Activated T-cell treated with anti-CD3 and anti-CD28 coated beads for 1 hour (primary cell): ENCODE measurements at regions not wholly inside any gene's neighbourhood (a gene's known extent, or its start where the extent isn't known, plus 50 kb on each side); places are given as distances from the start of the nearest gene placed in this dataset.

Source experiments
- DNase-seq: peaks from one replicate; pipeline ENCODE4 v3.0.0-alpha.2; 2020; ENCODE audit warnings: low read depth

DNA sequence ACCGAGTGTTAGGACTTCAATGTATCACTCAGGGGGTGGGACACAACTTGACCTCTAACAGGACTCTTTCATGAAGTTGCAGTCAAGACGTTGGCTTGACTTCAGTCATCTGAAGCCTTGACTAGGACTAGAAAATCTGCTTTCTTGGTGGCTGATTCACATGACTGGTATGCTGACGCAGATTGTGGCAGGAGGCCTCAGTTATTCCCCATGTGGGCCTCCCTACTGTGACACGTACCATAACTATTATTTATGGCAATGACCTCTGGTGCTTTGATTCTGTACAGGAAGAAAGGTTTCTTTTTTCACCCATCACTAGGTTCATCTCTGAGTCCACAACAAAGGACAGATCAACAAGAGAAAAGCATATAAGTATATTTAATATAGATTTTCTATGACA lies 270.4 kb downstream of the NEDD1 start:
- no peak for DNase-seq

DNA sequence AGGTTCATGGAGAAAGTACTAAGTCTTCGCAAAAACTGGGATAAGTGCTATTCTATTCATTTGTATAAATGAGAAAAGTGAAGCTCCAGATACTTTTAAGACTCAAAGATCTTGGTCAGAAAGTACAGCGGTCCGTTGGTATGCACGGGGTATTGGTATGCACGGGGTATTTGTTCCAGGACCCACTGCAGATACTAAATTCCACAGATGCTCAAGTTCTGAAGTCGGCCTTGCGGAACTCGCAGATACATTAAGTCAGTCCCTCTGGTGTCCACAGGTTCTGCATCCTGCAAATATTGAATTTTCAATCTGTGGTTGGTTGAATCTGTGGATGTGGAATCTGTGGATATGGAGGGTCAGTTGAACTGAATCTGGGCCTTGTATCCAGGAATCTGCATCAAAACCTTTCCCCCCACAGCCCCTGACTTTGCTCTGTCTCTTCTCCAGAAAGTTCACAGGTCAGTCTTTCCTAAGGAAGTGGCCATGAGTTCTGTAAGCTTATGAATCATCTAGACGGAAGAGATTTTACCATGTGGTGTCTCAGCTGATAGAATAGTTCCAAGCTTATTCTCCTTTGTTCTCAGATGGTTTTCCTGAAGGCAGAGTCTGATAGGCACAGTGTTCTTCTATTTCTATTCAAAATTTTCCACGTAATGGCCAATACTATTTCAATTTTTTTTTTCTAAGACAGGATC lies 274.7 kb downstream of the NEDD1 start:
- DNase-seq = no peak

DNA sequence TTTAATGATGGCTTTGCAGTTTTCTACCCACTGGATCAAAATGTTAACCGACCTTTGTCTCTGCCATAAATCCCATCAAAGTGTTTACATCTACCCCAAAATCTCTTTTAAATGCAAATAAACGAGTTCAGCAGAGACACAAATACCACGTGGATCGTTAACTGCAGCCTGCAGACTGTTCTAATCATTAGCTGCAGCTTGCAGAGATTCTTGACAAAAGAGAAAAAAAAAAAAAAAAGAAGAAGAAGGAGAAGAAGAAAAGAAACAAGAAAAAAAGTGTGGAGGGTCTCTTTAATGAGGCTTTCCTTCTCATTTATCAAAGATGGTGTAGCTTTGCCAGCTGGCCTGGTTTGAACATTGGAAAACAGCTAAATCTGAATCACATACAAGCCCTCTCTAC lies 275.7 kb downstream of the NEDD1 start:
- DNase-seq = no peak

DNA sequence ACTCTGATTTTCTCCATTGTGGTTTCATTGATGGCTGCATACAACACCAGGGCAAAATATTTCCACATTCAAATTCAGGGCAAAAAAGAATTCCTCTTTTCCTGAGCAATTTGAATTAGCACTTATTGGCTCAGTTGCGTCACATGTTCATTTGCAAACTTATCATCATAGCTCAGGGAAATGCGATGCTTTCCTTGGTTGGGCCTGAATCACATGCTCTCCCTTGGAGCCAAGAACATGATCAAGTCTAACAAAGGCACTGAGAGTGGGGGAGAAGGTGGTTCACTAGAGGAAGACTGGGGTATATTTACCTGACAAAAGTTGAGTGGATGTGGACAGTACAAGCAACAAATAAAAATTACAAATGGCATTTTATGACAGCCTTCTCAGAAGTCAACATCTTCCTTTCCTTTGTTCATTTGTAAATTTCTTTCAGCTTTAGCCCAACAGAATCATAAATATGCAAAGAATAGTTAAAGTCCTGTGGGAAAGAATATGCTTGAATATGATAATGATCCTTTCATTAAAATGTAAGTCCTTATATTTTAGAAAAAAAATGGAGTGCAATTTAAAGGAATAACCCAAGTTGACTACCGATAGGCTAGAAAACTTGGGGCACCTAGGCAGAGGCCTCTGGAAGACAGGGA lies 277.2 kb downstream of the NEDD1 start:
- DNase-seq = no peak

DNA sequence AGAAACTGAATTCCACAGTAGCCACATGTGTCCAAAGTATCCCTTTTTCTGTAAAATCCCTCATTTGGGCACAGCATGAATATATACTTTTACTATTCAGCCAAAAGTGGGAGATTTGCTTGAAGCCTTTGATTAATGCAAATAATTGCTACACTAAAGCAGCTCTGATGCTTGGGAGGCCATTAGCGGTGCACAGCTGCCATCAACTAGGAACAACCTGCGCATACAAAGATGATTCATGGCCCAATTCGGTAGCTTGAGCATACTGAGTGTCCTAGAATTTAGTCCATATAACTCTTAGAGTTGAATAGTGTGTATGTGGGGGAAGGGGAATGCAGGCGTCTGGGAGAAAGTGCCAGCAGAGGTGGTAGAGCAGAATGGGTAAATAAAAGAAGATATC lies 277.0 kb upstream of the RMST start:
- no peak for DNase-seq

DNA sequence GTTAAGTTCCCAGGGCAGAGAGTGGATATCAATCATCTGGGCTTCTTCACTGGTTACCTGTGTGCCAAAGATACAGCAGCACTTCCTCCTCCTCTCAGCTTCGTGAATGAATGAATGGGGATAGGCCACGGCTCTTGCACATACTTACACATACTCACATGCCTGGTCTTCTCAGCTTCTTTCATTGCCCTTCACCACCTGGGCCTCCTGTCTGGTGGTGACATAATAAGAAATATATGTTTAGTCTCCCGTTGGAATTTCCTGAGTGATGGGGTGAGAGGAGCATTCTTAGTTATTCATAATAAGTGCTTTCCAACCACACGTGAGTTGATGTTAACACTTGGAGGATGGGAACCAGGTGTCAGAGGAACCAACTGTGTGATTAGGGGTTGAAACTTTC lies 268.1 kb upstream of the RMST start:
- no peak for DNase-seq

DNA sequence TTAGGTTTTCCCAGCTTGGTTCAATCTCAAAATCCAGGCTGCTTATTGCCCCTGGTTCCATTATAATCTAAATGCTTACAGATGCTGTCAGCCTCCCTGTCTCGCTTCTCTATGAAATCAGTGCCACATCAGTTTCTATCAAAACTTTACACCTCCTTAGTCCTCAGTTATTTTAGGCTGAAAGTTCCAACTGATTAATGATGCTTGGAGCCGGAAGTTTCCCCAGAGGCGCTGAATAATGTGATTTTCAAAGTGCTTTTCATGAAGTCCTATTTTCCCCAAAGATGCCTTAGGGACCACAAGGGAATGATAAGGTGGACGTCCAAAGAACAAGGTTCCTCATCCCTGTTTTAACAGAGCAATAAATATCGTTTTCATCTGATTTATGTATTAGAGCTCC lies 262.4 kb upstream of the RMST start:
- DNase-seq = no peak

DNA sequence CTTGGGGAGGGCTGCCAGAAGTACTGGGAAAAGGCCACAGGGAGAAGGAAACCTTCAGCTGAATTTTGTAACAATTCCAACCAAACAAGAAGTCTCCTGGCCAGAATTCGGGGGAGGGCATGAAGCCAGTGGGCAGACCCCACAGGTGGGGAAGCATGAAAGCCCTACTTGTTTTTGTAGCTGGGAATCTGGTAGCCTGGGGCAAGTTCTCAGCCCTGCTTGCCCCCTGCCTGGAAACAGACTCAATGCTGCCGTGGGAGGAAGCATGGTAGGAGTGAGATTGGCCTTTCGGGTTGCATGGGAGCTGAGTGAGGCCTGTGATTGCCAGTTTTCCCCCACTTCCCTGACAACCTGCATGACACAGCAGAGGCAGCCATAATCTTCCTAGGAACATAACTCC lies 259.2 kb upstream of the RMST start:
- no peak for DNase-seq

DNA sequence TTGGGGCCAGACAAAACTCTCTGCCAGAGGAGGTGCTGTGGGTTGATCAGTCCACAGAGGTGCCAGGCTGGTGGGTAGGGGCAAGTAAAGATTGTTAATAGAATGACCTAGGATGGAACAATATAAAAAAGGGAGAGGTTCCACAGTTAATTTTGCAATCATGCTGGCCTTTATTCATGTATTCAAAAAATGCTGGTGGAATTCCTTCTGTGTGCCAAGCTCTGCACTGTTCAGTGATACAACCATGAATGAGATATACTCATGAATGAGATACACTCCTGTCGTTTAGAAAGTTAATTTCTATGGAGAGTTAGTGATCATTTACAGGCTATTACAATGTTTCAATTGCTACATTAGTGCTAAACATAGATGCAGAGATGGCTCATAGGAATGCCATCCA lies 252.6 kb upstream of the RMST start:
- no peak for DNase-seq

DNA sequence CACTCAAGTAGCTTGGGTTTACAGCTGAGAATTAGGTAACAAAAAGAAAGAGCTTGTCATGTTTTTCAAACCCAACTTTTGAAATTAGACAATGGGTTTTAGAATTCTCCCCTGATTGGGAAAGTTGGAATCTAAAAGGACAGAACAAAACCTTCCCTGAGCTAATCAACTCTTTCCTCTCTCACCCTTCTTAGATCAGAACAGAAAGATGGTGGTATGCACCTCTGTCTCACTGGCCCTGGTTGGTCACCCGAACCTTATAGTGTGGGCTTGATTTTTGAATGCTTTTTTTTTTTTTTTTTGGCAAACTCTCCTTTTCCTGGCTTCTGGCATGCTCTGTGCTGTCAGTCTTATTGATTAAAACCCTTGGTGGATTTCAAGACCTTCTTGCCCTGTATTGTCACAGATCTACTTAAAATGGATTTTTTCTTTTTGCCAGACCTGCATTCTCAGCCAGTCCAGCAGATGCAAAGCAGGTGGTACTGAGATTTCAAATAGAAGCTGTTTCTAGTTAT lies 251.1 kb upstream of the RMST start:
- DNase-seq = no peak

DNA sequence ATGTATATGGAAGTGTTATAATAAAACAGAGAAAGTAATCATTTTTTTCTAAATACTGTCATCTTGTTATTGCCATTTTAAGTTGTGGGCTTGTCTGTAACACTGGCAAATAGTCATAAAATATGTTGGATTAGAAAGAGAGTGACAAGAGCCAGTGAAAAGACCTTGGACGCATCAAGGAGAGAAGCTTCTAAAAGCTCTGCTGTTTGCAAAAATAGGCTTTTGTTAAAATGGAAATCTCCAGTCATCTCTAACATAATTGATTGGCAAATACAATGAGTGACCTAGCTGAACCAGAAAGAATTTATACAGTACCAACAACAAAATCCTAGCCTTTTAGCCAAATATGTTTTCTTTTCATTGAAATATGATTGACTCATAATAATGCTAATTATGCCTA lies 245.8 kb upstream of the RMST start:
- DNase-seq = no peak

DNA sequence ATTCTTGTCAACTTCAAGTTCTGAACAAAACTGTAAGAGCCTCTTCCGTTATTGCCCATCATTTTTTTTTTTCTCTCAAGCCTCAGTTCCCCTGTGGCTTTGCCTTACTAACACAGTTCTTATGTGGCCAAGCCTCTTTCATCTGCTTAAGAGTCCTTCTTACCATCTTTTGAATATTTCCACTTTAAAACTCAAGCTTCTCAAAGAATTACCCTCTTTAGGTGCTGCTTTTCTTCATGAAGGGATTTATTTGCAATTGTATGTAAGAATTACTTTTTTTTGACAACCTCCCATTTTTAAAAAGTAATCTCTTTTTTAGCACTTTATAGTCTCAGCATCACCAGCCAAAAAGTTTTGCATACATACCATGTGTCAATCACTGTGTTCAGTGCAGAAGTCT lies 240.2 kb upstream of the RMST start:
- DNase-seq = no peak

DNA sequence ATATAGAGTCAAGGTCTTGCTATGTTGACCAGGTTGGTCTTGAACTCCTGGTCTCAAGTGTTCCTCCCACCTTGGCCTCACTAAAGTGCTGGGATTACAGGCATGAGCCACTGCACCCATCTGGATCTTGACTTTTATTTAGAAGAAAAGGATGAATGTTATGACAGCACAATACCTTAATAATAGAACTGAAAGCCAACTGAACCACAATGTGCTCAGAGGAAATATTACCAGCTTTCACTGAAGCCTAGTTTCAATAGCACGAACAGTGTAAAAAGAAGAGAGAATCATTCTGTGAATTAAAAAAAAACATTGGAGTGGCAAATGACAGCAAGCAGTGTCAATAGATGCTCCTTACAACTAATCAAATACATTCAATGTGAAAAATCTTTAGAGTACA lies 239.2 kb upstream of the RMST start:
- no peak for DNase-seq

DNA sequence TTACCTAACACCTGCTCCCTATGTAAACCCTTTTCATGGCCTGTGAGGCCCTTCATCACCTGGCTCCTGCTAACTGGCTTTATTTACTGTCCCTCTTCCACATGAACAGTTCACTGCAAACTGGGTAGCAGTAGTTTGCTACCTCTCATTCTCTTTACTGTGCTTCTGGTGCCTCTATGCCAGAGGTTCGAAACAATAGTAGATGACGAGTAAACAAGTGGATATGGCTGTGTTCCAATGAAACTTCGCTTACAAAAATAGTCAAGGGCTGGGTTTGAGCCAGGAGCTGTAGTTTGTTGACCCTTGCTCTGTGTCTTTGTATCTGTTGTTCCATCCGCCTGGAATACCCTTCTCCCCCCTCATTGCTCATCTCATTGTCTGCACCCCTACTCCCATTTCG lies 233.6 kb upstream of the RMST start:
- DNase-seq = no peak

DNA sequence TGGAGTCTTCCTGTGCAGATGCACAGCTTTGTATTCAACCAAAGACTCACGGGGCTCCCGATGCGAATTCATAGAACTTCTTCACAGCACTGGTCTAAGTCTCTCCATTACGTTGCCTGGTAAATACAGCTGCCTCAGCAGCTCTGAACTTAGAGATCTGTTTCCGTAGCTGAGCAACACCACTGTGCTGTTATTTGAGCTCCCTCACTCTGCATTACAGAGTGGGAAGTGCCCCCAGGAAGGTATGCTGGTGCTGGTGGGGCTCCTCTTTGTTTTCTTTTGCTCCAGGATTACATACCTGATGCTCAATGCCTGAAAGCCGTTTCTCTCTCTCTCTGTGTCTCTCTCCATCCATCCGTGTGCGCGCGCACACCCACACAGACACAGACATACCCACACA lies 227.5 kb upstream of the RMST start:
- DNase-seq = no peak

DNA sequence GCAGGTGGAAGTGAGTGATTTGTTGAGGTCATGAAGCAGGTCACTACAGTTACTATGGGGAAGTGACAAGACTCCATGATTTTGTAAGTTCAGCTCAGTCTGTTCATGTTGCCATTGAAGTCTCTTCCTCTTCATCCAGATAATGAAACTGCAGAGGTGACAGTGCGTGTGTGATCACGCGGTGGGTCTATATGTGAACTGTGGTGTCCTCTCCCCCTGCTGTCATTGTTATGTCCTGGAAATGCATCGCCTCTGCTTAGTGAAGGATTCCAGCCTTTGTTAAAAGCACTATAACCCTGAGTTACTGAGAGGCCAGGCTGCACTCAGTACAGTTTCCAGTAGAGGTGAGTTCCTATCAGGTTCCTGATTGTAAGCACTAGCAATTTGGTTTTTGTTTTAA lies 216.2 kb upstream of the RMST start:
- no peak for DNase-seq

DNA sequence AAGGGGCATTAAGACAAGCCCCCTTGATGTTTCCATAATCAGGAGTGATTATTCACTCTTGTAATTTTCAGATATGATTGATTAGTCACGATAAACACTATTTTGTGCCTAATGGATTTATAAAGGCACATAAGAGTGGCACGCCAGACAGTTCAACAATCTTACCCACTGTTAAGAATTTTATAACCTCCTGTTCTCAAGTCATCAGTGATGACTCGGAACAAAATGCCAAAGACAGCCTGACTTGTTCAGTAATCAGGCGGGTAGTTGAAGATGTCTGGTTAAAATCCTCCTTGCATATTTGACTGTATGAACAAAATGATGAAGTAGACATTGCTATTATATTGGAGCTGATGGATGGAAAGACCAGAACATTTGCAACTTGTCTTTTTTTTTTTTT lies 212.1 kb upstream of the RMST start:
- DNase-seq = no peak

DNA sequence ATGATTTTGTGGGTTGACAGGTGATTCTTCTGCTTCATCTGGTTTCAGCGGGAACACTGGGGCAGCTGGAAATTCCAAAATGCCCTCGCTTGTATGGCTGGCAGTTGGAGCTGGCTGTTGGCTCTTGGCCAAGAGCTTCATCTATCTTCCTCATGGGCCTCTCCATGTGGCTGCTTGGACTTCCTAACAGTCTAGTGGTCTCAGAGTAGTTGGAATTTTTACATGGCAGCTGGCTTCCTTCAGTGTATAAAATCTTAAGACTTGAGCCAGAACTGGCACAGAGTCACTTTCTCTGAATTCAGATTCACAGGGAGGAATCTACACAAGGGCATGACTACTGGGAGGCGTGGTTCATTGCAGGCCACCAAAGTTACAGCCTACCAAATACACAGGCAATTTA lies 204.9 kb upstream of the RMST start:
- DNase-seq = no peak

DNA sequence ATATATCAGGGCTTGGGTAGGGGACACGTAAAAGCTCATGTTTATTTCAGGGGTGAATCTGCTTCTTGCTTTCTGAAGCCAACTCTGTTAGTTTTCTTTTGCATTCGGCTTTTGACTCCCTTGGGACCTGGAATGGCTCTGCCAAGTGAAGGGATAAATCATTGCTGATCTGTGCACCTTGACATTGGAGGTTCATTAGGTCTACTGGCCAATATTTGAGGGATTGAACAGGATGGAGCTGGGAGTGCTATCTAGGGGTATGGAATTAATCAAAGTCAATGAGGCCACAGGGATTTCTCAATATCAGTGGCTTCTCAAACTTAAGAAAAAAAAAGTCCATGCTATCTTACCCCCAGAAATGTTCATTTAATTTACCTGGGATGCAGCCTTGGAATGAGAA lies 203.5 kb upstream of the RMST start:
- no peak for DNase-seq

DNA sequence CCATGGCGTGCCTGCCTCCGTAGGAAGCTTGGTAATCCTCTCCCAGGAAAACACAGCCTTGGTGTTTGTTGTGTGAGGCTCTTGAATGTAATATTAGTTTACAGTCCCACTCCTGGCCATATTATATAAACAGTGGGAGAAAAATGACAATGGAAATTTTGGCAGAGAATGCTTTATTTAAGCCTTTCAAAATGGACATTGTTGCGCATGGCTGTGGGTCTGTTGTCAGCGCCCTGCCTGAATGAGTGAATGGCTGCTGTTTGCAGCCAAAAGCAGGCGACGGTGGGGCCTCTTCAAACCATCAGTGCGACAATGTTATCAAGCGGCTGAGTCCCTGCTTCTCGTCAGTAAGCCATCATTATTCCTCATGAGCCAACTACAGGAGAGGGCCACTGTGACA lies 201.8 kb upstream of the RMST start:
- DNase-seq = no peak

DNA sequence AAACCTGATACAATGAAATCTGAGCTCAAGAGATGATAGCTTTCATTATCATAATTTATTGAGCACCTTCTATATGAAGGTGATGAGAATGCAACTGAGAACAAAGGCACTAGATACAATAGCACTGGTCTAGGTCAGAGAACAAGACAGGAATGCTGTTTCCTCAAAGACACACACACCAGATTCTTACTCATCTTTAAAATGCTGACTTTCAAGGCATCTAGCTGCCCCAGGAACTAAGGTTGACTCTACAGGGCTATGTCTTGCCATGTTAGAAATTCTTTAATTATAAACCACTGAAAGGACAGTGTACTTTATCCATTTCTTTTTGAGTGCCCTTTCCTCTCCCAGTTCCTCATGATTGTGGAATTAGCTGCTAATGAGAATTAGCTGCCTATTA lies 195.4 kb upstream of the RMST start:
- no peak for DNase-seq

DNA sequence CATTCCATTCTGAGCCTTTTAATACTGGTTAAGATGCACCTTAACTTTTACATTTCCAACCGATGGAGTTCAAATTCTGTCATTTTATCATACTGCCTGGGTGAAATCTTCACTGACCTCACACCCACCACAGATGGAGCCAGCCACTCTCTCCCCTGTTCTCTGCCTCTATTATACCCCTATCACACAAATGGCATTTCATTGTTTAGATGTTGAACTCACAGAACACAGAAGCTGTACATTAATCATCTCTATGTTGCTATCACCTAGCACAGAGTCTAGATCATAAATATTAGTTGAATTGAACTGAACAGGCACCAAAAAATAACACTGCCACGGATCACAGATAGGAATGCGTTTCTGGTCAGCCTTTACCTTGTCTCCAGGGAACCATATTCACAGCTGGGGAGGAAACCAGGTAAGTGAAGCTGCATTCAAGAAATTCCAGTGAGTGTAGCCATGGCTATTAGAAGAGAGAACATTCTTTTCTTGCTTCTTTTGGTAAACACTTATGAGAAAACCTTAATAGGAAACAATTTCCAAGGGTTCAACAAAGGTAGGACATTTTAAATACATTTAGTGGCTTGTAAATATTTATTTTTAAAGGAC lies 194.9 kb upstream of the RMST start:
- no peak for DNase-seq

DNA sequence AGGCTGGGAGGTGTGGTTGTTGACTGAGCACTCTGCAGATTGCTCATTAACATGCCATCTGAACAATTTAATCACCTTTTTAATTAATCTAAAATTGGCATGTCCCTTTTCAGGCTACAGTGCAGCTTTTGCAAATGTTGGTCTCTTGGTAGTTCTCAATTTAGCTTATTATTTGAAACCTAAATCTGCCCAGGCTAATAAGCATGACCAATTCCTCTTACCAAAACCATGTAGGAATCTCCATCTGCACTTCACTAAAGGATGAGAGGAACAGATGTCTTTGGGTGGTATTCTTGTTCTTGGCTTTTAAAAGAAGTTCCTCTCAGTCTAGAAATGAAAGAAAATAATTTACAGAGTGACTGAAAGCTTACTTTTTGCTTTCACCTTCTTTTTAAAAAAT lies 190.1 kb upstream of the RMST start:
- DNase-seq = no peak

DNA sequence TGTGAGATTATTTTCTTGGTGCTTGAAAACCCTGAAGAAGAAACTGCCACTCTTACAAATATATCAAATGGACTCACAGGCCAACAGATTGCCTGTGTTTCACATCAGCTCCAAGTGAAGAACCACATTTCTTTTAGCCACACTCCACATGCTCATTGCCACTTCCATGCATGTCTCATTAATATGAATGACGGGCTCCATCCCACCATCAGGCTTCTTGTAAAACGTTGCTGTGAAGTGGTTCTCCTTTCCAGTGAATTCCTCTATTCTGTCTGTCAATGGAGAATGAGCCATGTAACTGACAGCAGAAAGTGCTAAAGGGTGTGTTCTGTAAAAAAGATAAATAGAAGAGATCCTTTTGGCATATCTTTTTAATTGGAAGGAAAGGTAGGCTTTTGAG lies 188.2 kb upstream of the RMST start:
- no peak for DNase-seq
